Left lung (tissue), 4 donors: ENCODE measurements at regions not wholly inside any gene's neighbourhood (a gene's known extent, or its start where the extent isn't known, plus 50 kb on each side); places are given as distances from the start of the nearest gene placed in this dataset.

Experiments used
- ATAC-seq: fragments of 200-7000 bp; cut with Tn5 transposase; one replicate; pipeline ENCODE4 v1.9.1; 2020; ENCODE audit warnings: moderate library complexity
- DNase-seq, 4 donors: peaks; one replicate each; pipeline ENCODE4 v3.0.0-alpha.2; 2013 to 2020
- H3K27ac ChIP-seq, 2 donors: fragments of 200-600 bp; sonication (generic) in 1 of 2; one replicate each; pipeline versions ENCODE4 v1.5.0 to v1.8.0; 2020 to 2021
- H3K27me3 ChIP-seq, 2 donors: fragments of 200-600 bp; sonication (generic) in 1 of 2; one replicate each; pipeline versions ENCODE4 v1.5.0 to v1.8.0; 2020 to 2021
- H3K36me3 ChIP-seq, 2 donors: fragments of 200-600 bp; sonication (generic) in 1 of 2; one replicate each; pipeline versions ENCODE4 v1.5.0 to v1.8.0; 2020 to 2021
- H3K4me1 ChIP-seq, 2 donors: fragments of 200-600 bp; one replicate each; pipeline ENCODE4 v1.8.0; 2021
- H3K4me3 ChIP-seq, 2 donors: fragments of 200-600 bp; sonication (generic) in 1 of 2; one replicate each; pipeline versions ENCODE4 v1.5.0 to v1.8.0; 2020 to 2021; ENCODE audit warnings: mild to moderate bottlenecking in 1 of 2
- H3K9me3 ChIP-seq, 2 donors: fragments of 200-600 bp; sonication (generic) in 1 of 2; one replicate each; pipeline versions ENCODE4 v1.5.0 to v1.8.0; 2020 to 2021
- CTCF ChIP-seq, 2 donors: fragments of 200-600 bp; sonication (generic) in 1 of 2; IDR thresholded peaks; one replicate each; pipeline versions ENCODE4 v1.5.0 to v1.8.0; 2021; ENCODE audit warnings: antibody characterized with exemption in 2 of 2
- intact Hi-C, 2 donors: fragments of 100-400 bp; cut with DNase I; formaldehyde crosslinking; loops; one replicate each; pipeline versions ENCODE4 v1.11.2 to v1.14.2; 2022
- donor health status: DM: no; HTN: yes; CAD: no.
- donor health status: DM: no; HTN: no; CAD: no.

GRCh38 chr2:66041902-66042657 is 392.8 kb upstream of the MEIS1 start:
- ATAC-seq = no peak
- no peaks in the 10 kb centered on the region for H3K27me3 ChIP-seq
- TF ChIP-seq CTCF (IDR thresholded peaks at IDR 0.05) = no peak
- intact Hi-C loops = no loop called here
- no peak for DNase-seq
- no peak overlapping the region for H3K27ac ChIP-seq
- H3K36me3 ChIP-seq = no peaks in the 10 kb centered on the region
- no peak overlapping the region for H3K4me3 ChIP-seq
- H3K9me3 ChIP-seq = no peaks in the 10 kb centered on the region
- no peaks in the 10 kb centered on the region for H3K4me1 ChIP-seq

DNA sequence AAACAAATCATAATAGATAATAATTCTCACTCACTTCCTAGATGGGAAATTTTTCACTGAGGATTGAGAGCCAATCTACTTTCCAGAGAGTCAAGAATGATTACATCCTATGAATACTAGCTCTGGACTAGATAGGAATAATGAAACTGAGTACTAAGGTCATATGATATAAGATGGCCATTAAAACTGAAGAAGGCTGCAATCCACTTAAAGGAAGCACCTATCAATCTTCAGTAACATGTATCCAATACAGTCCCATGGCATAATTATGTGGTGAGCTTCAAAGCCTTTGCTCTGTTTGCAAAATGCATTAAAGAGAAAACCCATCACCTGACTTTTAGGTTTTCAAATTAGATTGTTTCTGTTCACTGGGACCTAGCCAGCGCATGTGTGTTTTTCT is 398.0 kb upstream of the MEIS1 start:
- Histone ChIP-seq H3K4me1 (no peaks in the 10 kb centered on the region), H3K36me3 (no peaks in the 10 kb centered on the region), H3K27me3 (no peaks in the 10 kb centered on the region), H3K9me3 (no peaks in the 10 kb centered on the region), H3K27ac (no peak overlapping the region), H3K4me3 (no peak overlapping the region)
- no peak for ATAC-seq
- TF ChIP-seq CTCF (IDR thresholded peaks at IDR 0.05) = no peak
- intact Hi-C loops = no loop called here
- no peak for DNase-seq

- ATAC-seq (no peak), DNase-seq (no peak)
- Histone ChIP-seq H3K9me3 (no peaks in the 10 kb centered on the region), H3K4me1 (no peaks in the 10 kb centered on the region), H3K27ac (no peak overlapping the region), H3K27me3 (no peaks in the 10 kb centered on the region), H3K36me3 (no peaks in the 10 kb centered on the region), H3K4me3 (no peak overlapping the region)
- TF ChIP-seq CTCF (IDR thresholded peaks at IDR 0.05) = no peak
- intact Hi-C loops = no loop called here
These were observed 400.5 kb upstream of the MEIS1 start for GRCh38 chr2:66034467-66034866.

GRCh38 chr2:66032226-66032775 is 402.6 kb upstream of the MEIS1 start:
- DNase-seq (no peak), ATAC-seq (no peak)
- Histone ChIP-seq H3K27ac (no peak overlapping the region), H3K27me3 (no peaks in the 10 kb centered on the region), H3K4me1 (no peaks in the 10 kb centered on the region), H3K4me3 (no peak overlapping the region), H3K9me3 (no peaks in the 10 kb centered on the region), H3K36me3 (no peaks in the 10 kb centered on the region)
- no peak for TF ChIP-seq CTCF (IDR thresholded peaks at IDR 0.05)
- intact Hi-C loops = no loop called here

DNA sequence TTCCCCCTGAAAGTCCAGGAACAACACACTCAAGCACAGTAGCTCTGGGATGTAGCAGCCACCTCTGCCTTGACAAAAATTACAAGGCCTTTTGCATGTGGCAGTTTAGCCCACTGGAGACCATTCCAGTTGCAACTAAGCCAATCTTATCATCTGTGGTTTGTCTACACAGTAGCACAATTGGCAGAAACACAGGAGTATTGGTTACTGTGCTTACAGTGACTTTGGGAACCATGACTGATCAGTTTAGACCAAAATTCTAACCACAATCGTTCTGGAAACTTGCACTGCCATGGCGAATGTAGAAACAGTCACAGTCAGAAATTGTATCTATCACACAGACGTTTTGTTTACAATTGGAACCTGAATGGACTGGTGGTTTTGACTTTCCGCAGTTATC is 403.7 kb upstream of the MEIS1 start:
- DNase-seq (no peak), ATAC-seq (no peak)
- H3K9me3 ChIP-seq = no peaks in the 10 kb centered on the region
- intact Hi-C loops = no loop called here
- no peaks in the 10 kb centered on the region for H3K27me3 ChIP-seq
- H3K4me3 ChIP-seq = no peak overlapping the region
- no peaks in the 10 kb centered on the region for H3K4me1 ChIP-seq
- no peak overlapping the region for H3K27ac ChIP-seq
- TF ChIP-seq CTCF (IDR thresholded peaks at IDR 0.05) = no peak
- no peaks in the 10 kb centered on the region for H3K36me3 ChIP-seq
